ENCODE measurements at regions not wholly inside any gene's neighbourhood (a gene's known extent, or its start where the extent isn't known, plus 50 kb on each side); places are given as distances from the start of the nearest gene placed in this dataset.

DNA sequence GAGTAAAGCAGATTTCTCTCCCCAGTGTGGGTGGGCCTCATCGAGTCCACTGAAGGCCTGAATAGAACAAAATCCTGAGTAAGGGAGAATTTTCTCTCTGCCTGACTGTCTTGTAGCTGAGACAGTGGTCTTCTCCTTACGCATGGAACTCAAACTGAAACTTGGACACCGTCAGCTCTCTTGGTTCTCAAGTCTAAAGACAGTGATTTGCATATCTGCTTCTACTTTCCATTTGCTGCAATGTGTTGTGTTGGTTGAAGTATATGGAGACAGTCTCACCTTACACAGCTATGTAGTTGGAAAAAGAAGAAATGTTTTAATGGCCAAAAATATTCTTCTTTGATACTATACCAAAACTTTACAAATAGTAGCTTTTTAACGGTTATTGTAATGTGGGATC lies 160.2 kb upstream of the LMNTD1 start:
- no peak for DNase-seq (ENCODE audit: low read depth, low spot score)

DNA sequence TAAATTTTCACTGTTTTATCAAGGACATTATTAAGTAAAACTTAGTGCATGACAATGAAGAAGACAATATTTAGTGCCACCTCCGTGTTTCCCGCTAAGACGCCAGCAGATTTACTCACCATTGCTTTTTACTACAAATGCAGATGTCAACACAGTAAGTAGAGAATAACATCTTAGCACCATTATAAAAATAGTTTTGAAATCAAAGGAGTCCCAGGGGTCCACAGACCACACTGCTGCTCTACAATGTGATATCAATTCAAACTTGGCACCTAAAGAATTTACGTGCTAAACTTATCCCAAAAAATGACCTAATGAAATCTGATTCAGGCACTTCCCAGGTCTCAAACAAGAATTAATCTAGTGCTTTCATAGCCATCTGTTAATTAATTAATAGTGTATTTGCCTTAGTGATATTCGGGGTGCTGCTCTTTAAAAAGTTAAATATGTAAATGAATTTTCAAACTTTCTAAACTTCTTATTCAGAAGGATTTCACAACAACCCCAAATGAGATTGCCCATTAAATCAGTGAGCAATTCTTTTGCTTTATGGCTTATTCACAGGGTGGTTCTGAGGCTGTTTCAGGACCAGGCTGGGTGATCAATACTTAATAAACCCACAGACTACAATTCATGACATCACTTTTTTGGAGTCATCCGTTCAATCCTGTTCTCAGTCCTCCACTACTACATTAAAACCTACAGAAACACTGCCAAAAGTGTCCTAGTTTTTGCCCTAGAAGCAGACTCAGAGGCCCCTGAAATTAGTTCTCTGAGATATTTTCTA lies 161.3 kb upstream of the LMNTD1 start:
- no peak for DNase-seq (ENCODE audit: low read depth, low spot score)

DNA sequence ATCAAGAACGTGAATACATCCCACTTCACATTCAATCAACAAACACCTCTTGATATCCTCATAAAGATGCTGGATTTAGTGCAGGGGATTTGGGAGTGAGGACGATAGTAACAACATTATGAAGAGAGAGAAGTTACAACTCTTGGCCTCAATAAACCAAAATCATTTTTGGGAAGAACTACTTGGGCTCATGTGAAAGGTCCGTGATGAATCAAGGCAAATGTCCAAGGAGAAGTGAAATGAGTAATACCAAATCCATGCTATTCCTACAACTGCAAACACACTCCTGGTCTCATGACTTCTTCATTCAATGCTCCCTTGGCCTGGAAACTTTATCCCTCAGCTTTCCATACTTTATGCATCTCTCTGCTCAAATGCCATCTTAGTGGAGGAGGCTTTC lies 162.0 kb upstream of the LMNTD1 start:
- DNase-seq (ENCODE audit: low read depth, low spot score) = no peak

DNA sequence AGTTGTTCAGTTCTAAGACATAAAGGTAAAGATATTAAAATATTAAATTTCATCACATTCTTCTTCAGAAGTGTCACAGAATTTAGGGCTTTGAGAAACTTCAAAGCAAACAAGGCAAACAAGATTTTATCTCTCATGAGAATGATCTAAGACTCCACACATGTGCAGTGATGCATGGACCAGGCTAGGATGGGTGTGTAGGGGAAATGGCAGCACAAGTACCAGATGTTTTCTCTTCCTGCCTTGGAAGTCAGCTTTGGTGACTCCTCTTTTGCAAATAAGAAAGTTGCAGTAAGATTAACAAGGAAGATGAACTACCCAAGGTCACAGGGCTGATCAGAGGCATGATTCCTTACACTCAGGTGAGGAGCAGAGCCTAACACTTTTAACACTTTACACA lies 163.8 kb upstream of the LMNTD1 start:
- DNase-seq (ENCODE audit: low read depth, low spot score) = no peak

DNA sequence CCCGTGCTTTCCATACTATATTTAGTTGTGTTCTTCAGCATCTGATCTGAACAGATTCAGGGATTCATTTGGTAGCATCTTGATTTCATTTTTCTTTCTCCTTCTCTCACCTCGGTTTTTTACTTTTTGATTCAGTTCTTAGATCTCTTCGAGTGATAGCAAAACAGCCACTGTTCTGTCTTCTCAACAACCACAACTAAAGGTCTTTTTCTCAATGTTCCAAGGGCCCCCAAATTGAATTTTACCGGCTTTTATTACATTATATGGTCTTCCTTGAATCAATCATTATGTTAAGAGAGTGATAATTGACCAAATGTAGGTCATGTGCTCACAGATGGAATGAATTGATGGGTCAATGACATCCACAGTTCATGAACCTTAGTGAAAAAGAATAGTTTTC lies 164.5 kb upstream of the LMNTD1 start:
- no peak for DNase-seq (ENCODE audit: low read depth, low spot score)

DNA sequence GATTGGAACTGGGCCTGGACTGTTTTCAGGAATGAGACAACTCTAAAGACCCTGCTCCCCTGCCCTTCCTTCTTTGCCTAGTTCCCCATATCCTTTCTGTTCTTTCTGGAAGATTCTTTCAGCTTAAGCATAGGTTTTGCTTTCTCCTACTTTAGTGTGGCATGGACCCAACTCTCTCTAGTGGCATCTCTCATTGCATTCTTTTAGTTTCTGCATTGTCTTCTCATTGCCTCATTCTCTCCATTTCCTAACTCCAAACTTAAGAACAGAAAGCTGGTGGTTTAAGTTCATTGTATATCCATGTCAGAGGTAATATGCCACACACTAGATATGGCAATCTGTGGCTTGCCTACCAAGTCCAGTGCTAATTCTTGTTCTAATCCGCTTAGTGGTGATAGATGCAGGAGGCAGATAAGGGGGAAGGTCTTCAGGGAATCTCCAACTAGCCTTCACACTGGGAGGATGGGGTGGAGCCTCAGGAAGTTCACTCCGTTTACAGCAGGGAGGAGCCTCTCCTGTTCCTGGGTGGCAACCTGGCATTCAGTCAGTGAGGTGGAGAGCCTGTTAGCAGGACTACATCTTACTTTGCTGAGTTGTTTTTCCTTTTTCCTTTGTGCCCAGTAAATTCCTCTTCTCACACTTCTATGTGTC lies 165.1 kb upstream of the LMNTD1 start:
- DNase-seq (ENCODE audit: low read depth, low spot score) = no peak

DNA sequence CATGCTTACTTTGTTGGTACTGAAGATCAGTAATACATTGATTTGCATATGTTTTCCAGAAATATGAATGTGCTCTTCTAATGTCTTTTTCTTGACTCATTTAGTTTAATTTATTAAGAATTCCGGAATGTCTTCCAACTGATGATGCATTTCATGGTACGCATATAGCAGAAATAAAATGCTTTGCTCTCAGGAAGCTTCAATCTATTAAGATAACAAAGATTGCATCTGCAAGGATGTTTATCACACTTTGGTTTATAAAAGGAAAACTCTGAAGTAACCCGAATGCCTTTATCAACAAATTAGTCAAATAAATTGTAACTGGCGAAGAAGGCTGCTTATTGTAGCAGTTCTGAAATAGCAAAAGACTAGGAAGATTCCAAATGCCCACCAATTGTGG lies 166.4 kb upstream of the LMNTD1 start:
- DNase-seq (ENCODE audit: low read depth, low spot score) = no peak

DNA sequence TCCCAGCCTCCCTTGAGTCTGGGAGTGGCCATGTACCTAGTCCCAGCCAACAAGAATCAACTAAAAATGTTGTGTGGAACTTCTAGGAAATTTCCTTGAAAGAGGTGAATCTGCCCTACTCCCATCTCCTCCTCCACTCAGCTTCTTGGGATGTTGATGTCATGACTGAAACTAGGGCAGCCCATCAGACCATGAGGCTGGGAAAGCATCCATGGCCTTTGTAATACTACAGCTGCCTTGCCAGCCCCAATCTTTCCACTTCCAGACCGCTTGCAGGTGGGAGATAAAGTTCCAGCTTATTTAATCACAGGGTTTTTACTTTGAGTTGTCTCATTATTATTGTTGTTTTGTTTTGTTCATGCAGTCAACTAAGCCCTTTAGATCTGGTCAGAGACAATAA lies 170.3 kb upstream of the LMNTD1 start:
- peak; percentile 77 for DNase-seq (ENCODE audit: low read depth, low spot score)

DNA sequence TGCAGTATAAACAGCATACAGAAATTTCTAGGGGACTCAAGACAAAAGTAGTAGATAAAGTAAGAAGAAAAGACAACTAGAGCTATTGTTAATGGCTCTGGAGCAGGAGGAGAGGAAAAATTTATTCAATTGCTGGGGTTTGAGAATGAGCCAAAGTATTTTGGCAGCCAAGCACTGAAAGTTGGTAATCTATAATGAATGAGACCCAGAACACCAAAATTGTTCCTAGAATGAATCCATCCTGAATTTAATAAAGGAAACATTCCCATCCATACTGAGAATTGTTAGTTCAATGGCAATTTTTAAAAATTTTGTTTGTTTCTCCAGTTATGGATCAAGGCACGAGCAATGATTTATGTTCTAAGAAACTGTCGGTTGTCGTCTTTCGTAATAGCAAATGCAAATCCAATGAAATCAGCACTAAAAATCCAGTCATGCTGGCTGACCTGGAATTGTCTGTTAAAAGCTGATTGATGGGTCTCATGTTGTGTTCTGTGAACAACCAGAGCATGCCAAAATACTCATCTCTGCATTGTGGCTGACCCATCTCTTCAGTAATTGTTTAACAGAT lies 170.9 kb upstream of the LMNTD1 start:
- DNase-seq (ENCODE audit: low read depth, low spot score) = peak; percentile 82

DNA sequence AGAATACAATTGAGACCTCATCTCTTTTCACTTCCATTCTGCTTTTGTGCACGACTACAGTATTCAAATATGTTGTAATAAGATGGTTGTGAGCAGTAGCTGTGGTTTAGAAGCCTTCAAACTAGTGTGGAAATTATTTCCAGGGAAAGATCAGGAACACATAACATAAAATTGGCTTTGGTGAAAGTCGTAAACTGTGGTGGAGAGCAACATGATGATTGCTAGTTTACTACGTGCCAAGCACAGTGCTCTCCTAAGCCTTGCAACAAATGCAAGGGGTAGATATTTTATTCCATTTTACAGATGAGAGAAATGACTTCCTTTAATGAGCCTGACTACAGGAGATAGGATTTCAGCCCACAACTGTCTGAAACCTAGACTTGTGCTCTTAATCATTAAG lies 172.4 kb upstream of the LMNTD1 start:
- DNase-seq (ENCODE audit: low read depth, low spot score) = no peak

DNA sequence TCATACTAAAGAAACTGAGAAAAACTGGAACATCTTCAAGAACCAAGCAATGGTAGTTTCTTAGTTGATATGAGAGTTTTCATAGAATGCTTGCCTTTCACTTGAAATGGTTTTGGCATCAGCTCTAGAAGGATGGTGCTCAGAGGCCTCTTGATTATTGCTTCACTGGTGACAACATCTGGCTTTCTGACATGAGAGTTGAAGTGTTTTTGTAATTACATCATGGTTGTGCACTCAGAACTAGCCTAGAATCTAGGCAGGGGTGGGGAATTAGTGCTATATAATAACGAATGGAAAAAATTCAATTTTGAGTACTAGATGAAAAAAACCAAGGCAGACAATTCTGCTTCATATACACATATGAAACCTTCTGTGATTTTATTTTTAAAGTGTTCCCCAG lies 172.8 kb upstream of the LMNTD1 start:
- DNase-seq (ENCODE audit: low read depth, low spot score) = no peak

DNA sequence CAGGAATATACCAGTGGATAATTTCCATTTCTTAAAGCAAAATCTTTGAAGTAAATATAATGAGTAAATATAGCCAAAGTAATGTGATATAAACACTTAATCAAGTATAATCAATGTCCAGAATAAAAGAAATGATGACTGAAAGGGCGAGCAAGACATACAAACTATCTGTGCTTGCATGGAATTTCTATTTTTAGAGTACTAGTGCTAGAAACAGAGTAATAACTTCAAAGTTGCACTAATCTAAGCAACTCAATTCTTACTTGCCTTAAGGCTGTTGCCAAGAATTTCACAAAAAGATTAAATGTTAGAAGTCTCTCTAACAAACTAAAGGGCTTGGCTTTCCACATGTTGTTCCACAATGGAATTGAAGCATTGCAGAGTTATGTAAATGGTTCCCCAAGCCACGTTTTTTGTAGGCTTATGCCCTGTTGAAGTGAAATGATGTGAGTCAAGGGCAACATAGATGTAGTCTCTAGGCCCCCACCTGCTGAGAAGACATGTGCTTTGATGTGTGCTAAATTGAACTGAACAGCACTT lies 175.0 kb upstream of the LMNTD1 start:
- DNase-seq (ENCODE audit: low read depth, low spot score) = no peak

DNA sequence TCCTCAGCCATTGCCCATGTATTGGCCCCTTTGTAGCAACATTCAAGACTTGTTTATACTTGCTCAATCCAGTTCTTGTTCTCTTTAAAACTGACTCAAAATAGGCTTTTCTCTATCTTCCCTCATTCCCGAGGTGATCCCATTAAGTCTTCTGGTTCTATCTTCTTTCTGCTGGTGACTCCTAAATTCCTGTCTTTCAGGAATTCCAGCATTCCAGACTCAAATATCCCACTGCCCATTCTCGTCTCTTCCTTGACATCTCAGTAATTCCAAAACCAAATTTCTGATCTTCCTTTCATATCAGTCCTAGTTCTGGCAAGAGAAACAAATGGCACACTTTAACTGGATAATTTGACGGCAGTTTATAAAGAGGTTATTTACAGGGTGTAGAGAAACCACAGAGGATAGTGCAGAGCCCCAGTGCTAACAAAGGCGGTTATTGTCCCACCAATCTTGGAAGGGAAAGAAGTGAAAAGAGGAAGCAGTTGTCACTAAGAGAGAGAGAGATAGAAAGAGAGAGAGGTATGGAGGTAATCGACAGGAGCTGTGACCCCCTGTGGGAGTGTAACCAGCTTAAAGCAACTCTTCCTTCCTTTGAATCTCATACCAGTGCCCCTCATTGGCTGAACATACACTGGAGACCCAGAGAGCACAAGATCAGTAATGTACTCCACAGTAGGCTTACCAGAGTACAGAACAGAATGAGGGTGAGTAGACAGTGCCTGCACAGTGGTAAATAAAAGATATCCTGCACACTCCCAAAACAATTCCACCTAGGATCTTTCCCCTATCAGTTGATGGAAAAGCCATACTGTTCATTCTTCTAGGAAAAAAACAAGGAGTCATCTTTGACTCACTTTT lies 177.6 kb upstream of the LMNTD1 start:
- no peak for DNase-seq (ENCODE audit: low read depth, low spot score)

DNA sequence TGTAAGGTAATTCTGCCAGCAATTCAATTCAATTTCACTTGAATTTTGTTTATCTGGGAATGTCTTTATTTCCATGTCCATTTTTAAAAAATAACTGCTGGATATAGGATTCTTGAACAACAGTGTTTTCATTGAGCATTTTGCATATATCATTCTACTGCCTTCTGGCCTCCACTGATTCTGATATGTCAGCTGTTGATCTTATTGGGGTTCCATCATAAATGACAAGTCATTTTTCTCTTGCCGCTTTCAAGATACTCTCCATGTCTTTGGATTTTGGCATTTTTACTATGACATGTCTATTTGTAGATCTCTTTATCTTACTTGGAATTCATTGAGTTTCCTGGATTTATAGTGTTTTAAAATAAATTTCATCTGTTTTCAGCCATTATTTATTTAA lies 180.5 kb upstream of the LMNTD1 start:
- DNase-seq (ENCODE audit: low read depth, low spot score) = no peak

DNA sequence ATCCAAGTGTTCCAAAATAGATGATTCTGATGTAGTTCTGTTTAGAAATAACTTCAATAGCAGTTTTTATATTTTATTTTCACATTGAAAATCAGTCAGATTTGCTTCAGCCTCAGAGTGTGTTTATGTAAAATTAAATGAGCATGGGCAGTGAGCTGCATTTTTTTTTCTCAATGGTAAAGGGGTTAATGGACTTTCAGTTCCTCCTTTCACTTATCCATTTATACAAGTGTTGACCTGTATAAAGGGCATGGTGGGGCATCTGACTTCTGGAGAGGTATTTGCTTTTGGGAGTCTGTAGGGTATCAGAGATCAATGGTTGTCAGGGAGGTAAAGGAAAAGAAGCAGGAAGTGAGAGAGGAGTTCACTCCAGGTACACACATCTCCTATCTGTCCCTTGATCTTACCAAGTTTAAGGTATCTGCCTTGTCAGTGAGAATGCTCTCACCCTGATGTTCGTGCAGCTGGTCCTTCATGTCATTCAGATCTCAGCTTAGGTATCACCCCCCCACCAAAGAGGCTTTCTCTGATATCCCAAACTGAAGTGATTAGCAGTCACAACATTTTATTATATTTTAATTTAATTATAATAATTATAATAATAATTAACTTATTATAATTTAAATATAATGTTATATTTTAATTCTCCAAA lies 181.6 kb upstream of the LMNTD1 start:
- DNase-seq (ENCODE audit: low read depth, low spot score) = no peak

DNA sequence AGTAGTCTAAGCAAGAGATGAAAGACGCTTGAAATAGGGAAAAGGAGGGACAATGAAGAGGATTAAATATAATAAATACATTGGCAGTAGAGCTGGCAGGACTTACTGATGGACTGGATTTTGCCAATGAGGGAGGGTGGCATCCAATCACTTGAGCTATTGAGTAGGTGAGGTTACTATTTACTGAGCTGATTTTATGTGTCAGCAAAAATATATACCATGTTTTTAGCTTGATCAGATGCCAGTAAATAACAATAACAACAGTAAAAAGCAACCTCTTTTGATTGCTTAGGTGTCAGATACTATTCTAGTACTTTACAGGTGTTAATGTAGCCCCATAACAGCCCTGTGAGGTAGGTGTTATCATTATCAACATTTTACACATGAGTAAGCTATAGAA lies 187.5 kb upstream of the LMNTD1 start:
- DNase-seq (ENCODE audit: low read depth, low spot score) = no peak

DNA sequence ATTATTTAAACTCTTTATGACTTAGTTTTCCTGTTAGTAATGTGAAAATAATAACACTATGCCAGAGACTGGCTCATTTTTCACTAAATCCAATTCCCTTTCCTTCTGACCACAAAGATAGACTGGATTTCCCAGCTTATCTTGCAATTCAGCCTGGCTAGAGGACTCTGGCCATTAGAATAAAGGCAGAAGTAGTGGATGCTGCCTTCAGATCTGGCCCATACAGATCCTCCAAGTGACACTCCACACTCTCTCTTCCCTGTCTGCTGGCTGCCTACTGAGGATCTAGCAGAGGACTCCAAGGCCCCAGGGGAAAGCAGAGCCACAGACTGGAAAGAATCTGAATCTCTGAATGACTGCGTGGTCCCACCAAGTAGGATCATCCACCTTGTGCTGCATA lies 188.8 kb upstream of the LMNTD1 start:
- no peak for DNase-seq (ENCODE audit: low read depth, low spot score)

DNA sequence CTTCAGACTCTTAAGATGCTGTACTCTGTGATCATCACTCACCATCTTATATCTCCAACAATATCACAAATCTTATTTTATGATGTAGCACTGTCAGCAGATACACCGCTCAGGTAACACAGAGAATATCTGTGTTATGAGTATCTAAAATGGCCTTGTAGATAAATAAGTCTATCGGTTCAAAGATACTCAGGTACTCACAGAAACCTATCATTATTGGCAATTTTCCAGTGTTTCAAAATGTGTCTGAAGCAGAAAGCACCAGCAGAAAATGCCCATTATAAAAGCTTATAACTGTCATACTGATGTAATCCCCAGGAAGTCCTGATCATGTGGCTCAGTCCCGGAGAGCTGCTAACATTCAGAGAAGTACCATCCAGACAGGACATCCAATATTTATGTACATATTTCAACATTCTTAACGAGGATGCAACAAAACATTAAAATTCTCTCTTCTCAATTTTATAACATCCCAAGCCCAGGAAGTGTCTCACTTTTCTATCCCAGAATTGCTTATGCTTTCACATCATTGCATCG lies 190.7 kb upstream of the LMNTD1 start:
- DNase-seq (ENCODE audit: low read depth, low spot score) = no peak

DNA sequence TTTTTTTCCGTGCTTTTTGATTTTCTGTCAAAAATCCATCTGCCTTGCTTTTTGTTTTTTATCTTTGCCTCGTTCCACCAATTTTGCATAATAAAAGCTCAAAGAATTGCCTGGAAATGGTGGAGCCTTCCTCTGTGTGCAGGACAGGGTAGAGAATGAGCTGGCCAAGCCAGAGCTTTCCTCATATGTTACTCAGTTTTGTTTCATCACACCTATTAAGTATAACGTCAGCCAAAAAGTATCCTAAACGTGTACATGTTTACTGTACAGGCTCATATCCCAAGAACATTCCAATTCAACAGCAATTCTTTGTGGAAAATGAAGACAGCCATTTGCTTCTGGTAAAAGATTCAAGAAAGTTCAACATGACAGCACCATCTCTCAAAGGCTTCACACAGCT lies 191.2 kb upstream of the LMNTD1 start:
- DNase-seq (ENCODE audit: low read depth, low spot score) = no peak

DNA sequence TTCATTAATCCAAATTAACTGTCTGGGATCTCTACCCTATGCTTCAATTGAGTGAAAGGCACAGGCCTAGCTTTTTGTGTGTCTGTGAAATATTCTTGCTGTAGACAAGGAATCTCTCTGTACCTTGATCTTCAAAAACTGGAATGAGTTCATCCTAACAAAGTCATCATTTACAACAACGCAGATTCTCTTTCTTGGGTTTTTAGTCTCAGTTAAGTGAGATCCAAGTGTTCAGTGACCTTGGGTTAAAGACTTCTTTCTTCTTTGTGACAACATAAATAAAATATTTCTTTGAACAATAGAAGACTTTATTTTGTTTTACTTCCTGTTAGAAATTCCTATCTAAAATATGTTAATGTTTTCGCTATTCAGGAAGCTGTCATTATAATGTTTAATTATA lies 192.2 kb upstream of the LMNTD1 start:
- DNase-seq (ENCODE audit: low read depth, low spot score) = no peak

DNA sequence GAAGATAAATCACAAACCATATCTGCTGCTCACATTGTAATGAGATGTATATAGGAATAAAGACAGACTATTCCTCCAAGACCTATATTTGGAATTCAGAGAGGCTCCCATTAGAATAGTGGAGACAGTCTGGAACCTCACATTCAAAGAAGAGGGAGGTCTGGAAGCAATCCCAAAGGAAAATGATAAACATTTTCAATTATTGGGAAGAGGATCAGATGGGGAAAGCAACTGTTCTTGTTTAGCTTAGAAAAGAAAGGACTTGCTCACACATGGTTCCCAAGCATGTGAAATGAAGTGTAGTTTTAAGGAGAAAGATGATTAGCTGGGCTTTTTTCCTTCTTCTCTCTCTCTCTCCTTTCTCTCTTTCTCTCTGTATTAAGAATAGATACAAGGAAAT lies 193.0 kb upstream of the LMNTD1 start:
- no peak for DNase-seq (ENCODE audit: low read depth, low spot score)

Measured in astrocyte of the hippocampus (primary cell).